Posterior vena cava (tissue), 2 donors: ENCODE measurements at regions not wholly inside any gene's neighbourhood (a gene's known extent, or its start where the extent isn't known, plus 50 kb on each side); places are given as distances from the start of the nearest gene placed in this dataset.

ENCODE experiments used
- DNase-seq: peaks from one replicate; pipeline ENCODE4 v3.0.0-alpha.2; 2020; ENCODE audit warnings: low spot score
- intact Hi-C, 2 donors: fragments of 100-400 bp; cut with DNase I; formaldehyde crosslinking; loops; one replicate each; pipeline versions ENCODE4 v1.14.1 to v1.14.2; 2022 to 2023
- donor health status: DM: yes; HTN: yes; CAD: no.
- donor health status: DM: yes; HTN: yes; CAD: no.

GRCh38 chr2:144333143-144333555 lies 186.8 kb downstream of the ZEB2 start:
- no peak for DNase-seq
- intact Hi-C loops: loop anchor here in 1 of 2 donors (5.0 kb wide), 1 partner anchor 184 kb away; no protein-coding TSS in a partner anchor

- peak; percentile 96 for DNase-seq
- intact Hi-C loops: loop anchor here in 1 of 2 donors (5.0 kb wide), 1 partner anchor 185 kb away; no protein-coding TSS in a partner anchor
Observed at GRCh38 chr2:144332356-144333142, 187.4 kb downstream of the ZEB2 start.

- intact Hi-C loops: loop anchor here in 1 of 2 donors (5.0 kb wide), 1 partner anchor 185 kb away; no protein-coding TSS in a partner anchor
Observed at GRCh38 chr2:144331674-144332355, 188.1 kb downstream of the ZEB2 start.

GRCh38 chr2:144330951-144331673 lies 188.8 kb downstream of the ZEB2 start:
- intact Hi-C loops: loop anchor here in 1 of 2 donors (5.0 kb wide), 1 partner anchor 186 kb away; no protein-coding TSS in a partner anchor
- no peak for DNase-seq

More at GRCh38 chr2:144331674-144332355, 188.1 kb downstream of the ZEB2 start:
- DNase-seq: peak; percentile 91

- no peak for DNase-seq
- intact Hi-C loops: no loop called here
Observed at GRCh38 chr2:144329472-144329871, 190.4 kb downstream of the ZEB2 start.

GRCh38 chr2:144328938-144329337 lies 191.0 kb downstream of the ZEB2 start:
- no peak for DNase-seq
- intact Hi-C loops: no loop called here

GRCh38 chr2:144326825-144327224 lies 193.1 kb downstream of the ZEB2 start:
- DNase-seq: no peak
- intact Hi-C loops: no loop called here

- intact Hi-C loops: no loop called here
- no peak for DNase-seq
Observed at GRCh38 chr2:144325086-144325485, 194.8 kb downstream of the ZEB2 start.

GRCh38 chr2:144324446-144325045 lies 195.4 kb downstream of the ZEB2 start:
- DNase-seq: no peak
- intact Hi-C loops: no loop called here

- intact Hi-C loops: no loop called here
- no peak for DNase-seq
Observed at GRCh38 chr2:144323946-144324345, 196.0 kb downstream of the ZEB2 start.

GRCh38 chr2:144322379-144322778 lies 197.5 kb downstream of the ZEB2 start:
- no peak for DNase-seq
- intact Hi-C loops: no loop called here

GRCh38 chr2:144320491-144320890 lies 199.4 kb downstream of the ZEB2 start:
- intact Hi-C loops: no loop called here
- no peak for DNase-seq

GRCh38 chr2:144317071-144317738 lies 202.7 kb downstream of the ZEB2 start:
- intact Hi-C loops: no loop called here

GRCh38 chr2:144310889-144311608 lies 208.9 kb downstream of the ZEB2 start:
- intact Hi-C loops: loop anchor here in 1 of 2 donors (5.0 kb wide), 1 partner anchor 1731 kb away; no protein-coding TSS in a partner anchor

More at GRCh38 chr2:144317071-144317738, 202.7 kb downstream of the ZEB2 start:
- DNase-seq: no peak

GRCh38 chr2:144310484-144310883 lies 209.4 kb downstream of the ZEB2 start:
- DNase-seq: no peak
- intact Hi-C loops: loop anchor here in 1 of 2 donors (5.0 kb wide), 1 partner anchor 1732 kb away; no protein-coding TSS in a partner anchor

More at GRCh38 chr2:144310889-144311608, 208.9 kb downstream of the ZEB2 start:
- DNase-seq: no peak

GRCh38 chr2:144307711-144308110 lies 212.2 kb downstream of the ZEB2 start:
- no peak for DNase-seq
- intact Hi-C loops: no loop called here

GRCh38 chr2:144304202-144304601 lies 215.7 kb downstream of the ZEB2 start:
- DNase-seq: no peak
- intact Hi-C loops: no loop called here

GRCh38 chr2:144300632-144301031 lies 219.3 kb downstream of the ZEB2 start:
- DNase-seq: no peak
- intact Hi-C loops: no loop called here
